ENCODE measurements at regions not wholly inside any gene's neighbourhood (a gene's known extent, or its start where the extent isn't known, plus 50 kb on each side); places are given as distances from the start of the nearest gene placed in this dataset.

DNA sequence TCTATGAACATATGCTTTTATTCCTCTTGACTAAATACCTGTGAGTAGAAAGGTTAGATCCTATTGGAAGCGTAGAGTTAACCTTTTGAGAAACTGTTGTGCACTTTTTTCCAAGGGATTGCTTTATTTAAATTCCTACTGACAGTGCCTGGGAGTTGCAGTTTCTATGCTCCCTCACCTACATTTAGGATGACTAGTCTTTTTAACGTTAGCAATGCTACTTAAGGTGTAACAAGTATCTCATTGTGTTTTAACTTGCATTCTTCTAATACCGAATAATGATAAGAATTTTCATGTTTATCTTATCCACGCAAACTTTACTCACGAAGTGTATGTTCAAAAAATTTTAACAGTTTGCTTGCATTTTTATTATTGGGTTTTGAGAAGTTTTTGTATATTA lies 1123.9 kb upstream of the PCDH7 start:
- no peaks in the 10 kb centered on the region for H3K27me3 ChIP-seq (ENCODE audit: control insufficient read depth, insufficient read depth, low read length)
- no peaks in the 10 kb centered on the region for H3K36me3 ChIP-seq (ENCODE audit: control insufficient read depth, insufficient read depth, low read length)
- H3K4me3 ChIP-seq (ENCODE audit: low read depth, low read length): no peak overlapping the region
- no peak for TF ChIP-seq CTCF (IDR thresholded peaks at IDR 0.05; ENCODE audit: insufficient read depth, low read length, poor library complexity, severe bottlenecking)
- no peak for DNase-seq (ENCODE audit: low read depth)

GRCh38 chr4:29619168-29619567 lies 1101.0 kb upstream of the PCDH7 start:
- no peak for DNase-seq (ENCODE audit: low read depth)
- H3K36me3 ChIP-seq (ENCODE audit: control insufficient read depth, insufficient read depth, low read length): no peaks in the 10 kb centered on the region
- no peaks in the 10 kb centered on the region for H3K27me3 ChIP-seq (ENCODE audit: control insufficient read depth, insufficient read depth, low read length)
- no peak for TF ChIP-seq CTCF (IDR thresholded peaks at IDR 0.05; ENCODE audit: insufficient read depth, low read length, poor library complexity, severe bottlenecking)
- no peak overlapping the region for H3K4me3 ChIP-seq (ENCODE audit: low read depth, low read length)

DNA sequence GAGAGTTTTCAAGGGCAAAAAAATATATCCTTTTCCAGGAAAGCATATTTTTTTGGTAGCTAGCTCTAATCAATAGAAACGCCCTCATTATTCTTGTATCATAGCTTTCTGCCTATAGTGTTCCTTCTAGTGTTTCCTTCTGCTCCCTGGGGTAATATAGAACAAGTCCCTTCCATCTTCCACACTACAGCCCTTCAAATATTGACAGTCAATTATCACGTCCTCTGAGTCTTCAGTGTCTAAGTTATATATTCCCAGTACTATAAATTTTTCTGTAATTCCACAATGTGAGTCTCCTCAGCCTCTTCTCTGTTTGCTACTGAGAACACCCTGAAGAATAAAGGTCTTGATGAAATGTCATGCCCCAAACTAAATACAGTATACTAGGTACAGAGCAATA lies 1088.0 kb upstream of the PCDH7 start:
- no peaks in the 10 kb centered on the region for H3K36me3 ChIP-seq (ENCODE audit: control insufficient read depth, insufficient read depth, low read length)
- no peaks in the 10 kb centered on the region for H3K27me3 ChIP-seq (ENCODE audit: control insufficient read depth, insufficient read depth, low read length)
- no peak for DNase-seq (ENCODE audit: low read depth)
- TF ChIP-seq CTCF (IDR thresholded peaks at IDR 0.05; ENCODE audit: insufficient read depth, low read length, poor library complexity, severe bottlenecking): no peak
- H3K4me3 ChIP-seq (ENCODE audit: low read depth, low read length): no peak overlapping the region

DNA sequence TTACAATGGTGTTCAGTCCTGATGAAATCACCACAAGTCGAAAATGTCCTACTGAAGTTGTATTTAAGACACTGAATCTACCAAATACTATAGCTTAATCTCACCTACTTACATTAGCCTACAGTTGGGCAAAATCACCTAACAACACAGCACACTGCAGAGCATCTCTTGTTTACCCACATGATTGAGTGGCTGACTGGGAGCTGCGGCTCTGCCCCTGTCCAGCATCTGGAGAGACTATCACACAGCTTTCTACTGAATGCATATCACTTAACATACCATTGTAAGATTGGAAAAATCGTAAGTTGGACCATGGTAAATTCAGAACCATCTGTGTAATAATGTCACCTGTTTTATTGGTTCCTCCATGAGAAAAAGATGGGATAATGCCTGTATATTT lies 1083.2 kb upstream of the PCDH7 start:
- TF ChIP-seq CTCF (IDR thresholded peaks at IDR 0.05; ENCODE audit: insufficient read depth, low read length, poor library complexity, severe bottlenecking): no peak
- DNase-seq (ENCODE audit: low read depth): no peak
- H3K27me3 ChIP-seq (ENCODE audit: control insufficient read depth, insufficient read depth, low read length): no peaks in the 10 kb centered on the region
- H3K4me3 ChIP-seq (ENCODE audit: low read depth, low read length): no peak overlapping the region
- H3K36me3 ChIP-seq (ENCODE audit: control insufficient read depth, insufficient read depth, low read length): no peaks in the 10 kb centered on the region

DNA sequence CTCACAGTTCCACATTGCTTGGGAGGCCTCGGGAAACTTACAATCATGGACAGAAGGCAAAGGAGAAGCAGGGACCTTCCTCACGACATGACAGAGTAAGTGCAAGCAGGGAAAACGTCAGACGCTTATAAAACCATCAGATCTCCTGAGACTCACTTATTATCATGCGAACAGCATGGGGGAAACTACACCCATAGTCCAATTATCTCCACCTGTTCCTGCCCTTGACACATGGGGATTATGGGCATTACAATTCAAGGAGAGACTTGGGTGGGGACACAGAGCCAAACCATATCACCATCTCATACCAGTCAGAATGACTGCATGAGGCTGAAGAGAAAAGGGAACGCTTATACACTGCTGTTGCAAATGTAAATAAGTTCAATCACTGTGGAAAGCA lies 1066.9 kb upstream of the PCDH7 start:
- H3K4me3 ChIP-seq (ENCODE audit: low read depth, low read length): no peak overlapping the region
- DNase-seq (ENCODE audit: low read depth): no peak
- H3K36me3 ChIP-seq (ENCODE audit: control insufficient read depth, insufficient read depth, low read length): no peaks in the 10 kb centered on the region
- no peaks in the 10 kb centered on the region for H3K27me3 ChIP-seq (ENCODE audit: control insufficient read depth, insufficient read depth, low read length)
- TF ChIP-seq CTCF (IDR thresholded peaks at IDR 0.05; ENCODE audit: insufficient read depth, low read length, poor library complexity, severe bottlenecking): no peak

- H3K27me3 ChIP-seq (ENCODE audit: control insufficient read depth, insufficient read depth, low read length): no peaks in the 10 kb centered on the region
- TF ChIP-seq CTCF (IDR thresholded peaks at IDR 0.05; ENCODE audit: insufficient read depth, low read length, poor library complexity, severe bottlenecking): no peak
- H3K36me3 ChIP-seq (ENCODE audit: control insufficient read depth, insufficient read depth, low read length): no peaks in the 10 kb centered on the region
- no peak for DNase-seq (ENCODE audit: low read depth)
- no peak overlapping the region for H3K4me3 ChIP-seq (ENCODE audit: low read depth, low read length)
These were observed 1039.5 kb upstream of the PCDH7 start for GRCh38 chr4:29680644-29681043.
